ACC112 (cell line): ENCODE measurements at regions not wholly inside any gene's neighbourhood (a gene's known extent, or its start where the extent isn't known, plus 50 kb on each side); places are given as distances from the start of the nearest gene placed in this dataset.

ENCODE experiments used
- H2AFZ ChIP-seq: fragments of 200-600 bp; sonication (generic); one replicate; pipeline ENCODE4 v1.6.0; 2017; ENCODE audit warnings: antibody characterized with exemption, low read length; ENCODE audit not compliant: unreplicated experiment
- H3K27ac ChIP-seq: fragments of 200-600 bp; sonication (generic); 2 replicates; pipeline ENCODE4 v1.5.1; 2014; ENCODE audit warnings: low read depth, mild to moderate bottlenecking, antibody characterized with exemption, low read length, moderate library complexity
- H3K27me3 ChIP-seq: fragments of 200-600 bp; sonication (generic); 2 replicates; pipeline ENCODE4 v1.6.1; 2014; ENCODE audit warnings: mild to moderate bottlenecking, antibody characterized with exemption, low read length, moderate library complexity, mixed read lengths; ENCODE audit not compliant: insufficient read depth
- H3K36me3 ChIP-seq: fragments of 200-600 bp; sonication (generic); 2 replicates; pipeline ENCODE4 v1.6.1; 2016; ENCODE audit warnings: mild to moderate bottlenecking, antibody characterized with exemption, low read length, moderate library complexity, mixed read lengths; ENCODE audit not compliant: insufficient read depth
- H3K4me1 ChIP-seq: fragments of 200-600 bp; sonication (generic); one replicate; pipeline ENCODE4 v1.6.1; 2016; ENCODE audit warnings: low read length, mixed read lengths; ENCODE audit not compliant: insufficient read depth, unreplicated experiment, control insufficient read depth
- H3K4me3 ChIP-seq: fragments of 200-600 bp; sonication (generic); 2 replicates; pipeline ENCODE4 v1.5.1; 2014; ENCODE audit warnings: mild to moderate bottlenecking, low read depth, low read length
- H3K79me2 ChIP-seq: fragments of 200-600 bp; sonication (generic); one replicate; pipeline ENCODE4 v1.6.0; 2016; ENCODE audit warnings: low read length; ENCODE audit not compliant: control insufficient read depth, unreplicated experiment, insufficient read depth

- H3K4me3 ChIP-seq: no peak overlapping the region
- no peaks in the 10 kb centered on the region for H3K27me3 ChIP-seq
- H3K27ac ChIP-seq: no peak overlapping the region
- H2AFZ ChIP-seq: no peak overlapping the region
- no peaks in the 10 kb centered on the region for H3K79me2 ChIP-seq
- peaks cover 17% of the 10 kb centered on the region for H3K4me1 ChIP-seq
- no peaks in the 10 kb centered on the region for H3K36me3 ChIP-seq
Observed at GRCh38 chr10:34936061-34936460, 121.0 kb upstream of the PARD3 start.

GRCh38 chr10:34933676-34934075 is 118.6 kb upstream of the PARD3 start:
- H2AFZ ChIP-seq: peak overlapping the region; percentile 41
- H3K79me2 ChIP-seq: no peaks in the 10 kb centered on the region
- H3K27ac ChIP-seq: no peak overlapping the region
- H3K27me3 ChIP-seq: no peaks in the 10 kb centered on the region
- H3K4me3 ChIP-seq: peak overlapping the region; percentile 28
- no peaks in the 10 kb centered on the region for H3K36me3 ChIP-seq
- H3K4me1 ChIP-seq: peaks cover 17% of the 10 kb centered on the region

GRCh38 chr10:34932235-34932634 is 117.1 kb upstream of the PARD3 start:
- H2AFZ ChIP-seq: no peak overlapping the region
- peaks cover 8% of the 10 kb centered on the region for H3K4me1 ChIP-seq
- no peak overlapping the region for H3K27ac ChIP-seq
- H3K27me3 ChIP-seq: no peaks in the 10 kb centered on the region
- no peaks in the 10 kb centered on the region for H3K79me2 ChIP-seq
- no peaks in the 10 kb centered on the region for H3K36me3 ChIP-seq
- no peak overlapping the region for H3K4me3 ChIP-seq

- H3K36me3 ChIP-seq: no peaks in the 10 kb centered on the region
- H3K4me1 ChIP-seq: peaks cover 8% of the 10 kb centered on the region
- no peak overlapping the region for H3K4me3 ChIP-seq
- H3K27me3 ChIP-seq: no peaks in the 10 kb centered on the region
- H3K79me2 ChIP-seq: no peaks in the 10 kb centered on the region
- no peak overlapping the region for H2AFZ ChIP-seq
- H3K27ac ChIP-seq: no peak overlapping the region
Observed at GRCh38 chr10:34931216-34931615, 116.1 kb upstream of the PARD3 start.

- no peak overlapping the region for H2AFZ ChIP-seq
- no peaks in the 10 kb centered on the region for H3K4me1 ChIP-seq
Observed at GRCh38 chr10:34922138-34922537, 107.0 kb upstream of the PARD3 start.

DNA sequence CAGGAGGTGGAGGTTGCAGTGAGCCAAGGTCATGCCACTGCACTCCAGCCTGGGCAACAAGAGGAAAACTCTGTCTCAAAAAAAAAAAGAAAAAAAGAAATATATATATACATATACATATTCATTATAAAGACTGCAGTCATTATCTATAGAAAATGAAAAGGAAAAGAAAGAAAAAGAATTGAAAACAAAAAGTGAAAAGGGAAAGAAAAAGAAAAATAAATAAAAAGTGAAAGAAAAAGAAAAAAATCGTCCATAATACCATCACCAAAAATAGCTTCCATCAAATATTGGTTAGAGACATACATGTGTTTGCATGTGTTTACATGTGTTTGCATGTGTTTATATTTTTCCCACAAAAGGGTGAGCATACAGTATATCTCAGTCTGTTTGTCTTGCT is 105.5 kb upstream of the PARD3 start:
- H3K4me3 ChIP-seq: no peak overlapping the region
- H3K36me3 ChIP-seq: no peaks in the 10 kb centered on the region
- no peak overlapping the region for H3K27ac ChIP-seq
- H3K27me3 ChIP-seq: no peaks in the 10 kb centered on the region
- no peak overlapping the region for H2AFZ ChIP-seq
- H3K79me2 ChIP-seq: no peaks in the 10 kb centered on the region
- no peaks in the 10 kb centered on the region for H3K4me1 ChIP-seq

More at GRCh38 chr10:34922138-34922537, 107.0 kb upstream of the PARD3 start:
- H3K79me2 ChIP-seq: no peaks in the 10 kb centered on the region
- H3K27ac ChIP-seq: no peak overlapping the region
- H3K4me3 ChIP-seq: no peak overlapping the region
- no peaks in the 10 kb centered on the region for H3K36me3 ChIP-seq
- H3K27me3 ChIP-seq: no peaks in the 10 kb centered on the region

DNA sequence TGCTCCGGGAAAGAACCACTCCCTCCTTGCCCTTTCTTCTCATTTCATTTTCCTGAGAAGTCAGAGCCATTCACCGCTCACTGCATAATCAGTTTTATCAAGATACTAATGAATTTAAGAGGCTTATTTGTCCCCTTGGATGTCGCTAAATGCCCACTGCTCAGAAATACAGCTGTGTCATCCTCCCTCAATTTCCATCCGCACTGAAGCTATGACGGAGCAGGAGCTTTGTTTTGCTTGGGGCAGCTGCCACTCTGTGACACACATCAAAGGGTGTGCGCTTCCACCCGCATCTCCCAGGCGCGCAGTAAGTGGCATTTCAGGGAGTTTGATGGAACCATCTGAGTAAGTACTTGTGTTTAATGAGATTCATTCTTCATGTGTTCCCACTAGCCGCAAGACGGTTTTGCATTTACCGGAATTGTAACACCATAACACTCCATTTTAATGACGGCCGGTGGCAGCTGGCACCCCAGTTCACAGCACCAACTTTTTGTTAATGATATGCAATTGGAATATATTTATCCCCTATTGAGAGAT is 103.8 kb upstream of the PARD3 start:
- H2AFZ ChIP-seq: no peak overlapping the region
- H3K36me3 ChIP-seq: no peaks in the 10 kb centered on the region
- no peaks in the 10 kb centered on the region for H3K4me1 ChIP-seq
- no peak overlapping the region for H3K4me3 ChIP-seq
- H3K27me3 ChIP-seq: no peaks in the 10 kb centered on the region
- H3K79me2 ChIP-seq: no peaks in the 10 kb centered on the region
- no peak overlapping the region for H3K27ac ChIP-seq

- no peak overlapping the region for H3K4me3 ChIP-seq
- no peaks in the 10 kb centered on the region for H3K27me3 ChIP-seq
- no peaks in the 10 kb centered on the region for H3K79me2 ChIP-seq
- H3K36me3 ChIP-seq: no peaks in the 10 kb centered on the region
- no peak overlapping the region for H2AFZ ChIP-seq
- H3K4me1 ChIP-seq: no peaks in the 10 kb centered on the region
- H3K27ac ChIP-seq: no peak overlapping the region
Observed at GRCh38 chr10:34918060-34918775, 103.1 kb upstream of the PARD3 start.

DNA sequence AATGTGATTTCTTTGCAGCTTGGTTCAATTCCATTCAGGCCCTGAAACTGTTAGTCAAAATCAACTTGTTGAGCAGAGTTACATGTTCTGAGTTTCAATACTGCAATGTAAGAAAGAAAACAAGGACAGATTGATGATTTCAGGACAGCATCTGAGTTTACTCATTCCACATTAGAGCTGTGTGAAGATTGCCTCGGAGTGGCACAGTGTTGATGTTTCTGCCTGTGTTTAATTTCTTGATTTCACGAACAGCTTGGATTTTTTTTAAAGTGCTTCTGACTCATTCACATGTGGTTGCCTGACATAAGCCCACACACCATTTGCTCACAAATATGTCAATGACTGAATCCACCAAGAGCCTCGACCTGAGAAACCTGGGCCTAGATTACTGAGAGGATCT is 101.2 kb upstream of the PARD3 start:
- Histone ChIP-seq H3K4me3 (no peak overlapping the region), H3K36me3 (no peaks in the 10 kb centered on the region), H3K4me1 (no peaks in the 10 kb centered on the region), H3K27ac (no peak overlapping the region), H3K27me3 (no peaks in the 10 kb centered on the region), H2AFZ (no peak overlapping the region), H3K79me2 (no peaks in the 10 kb centered on the region)

DNA sequence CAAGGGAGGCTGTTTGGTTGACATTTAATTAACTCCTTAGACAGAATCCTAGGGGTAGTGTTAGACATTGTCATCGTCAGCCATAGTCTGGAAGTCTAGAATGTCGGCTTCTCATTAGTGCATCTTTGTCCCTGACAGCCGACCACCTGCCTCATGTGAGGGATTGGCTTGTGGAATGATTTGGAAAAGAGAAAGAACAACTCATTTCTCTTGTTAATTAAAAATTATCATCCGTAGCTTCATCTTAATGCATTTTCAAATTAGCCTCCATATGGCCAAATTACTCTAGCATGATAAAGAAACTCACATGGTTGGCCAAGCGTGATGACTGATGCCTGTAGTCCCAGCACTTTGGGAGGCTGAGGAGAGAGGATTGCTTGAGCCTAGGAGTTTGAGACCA is 97.7 kb upstream of the PARD3 start:
- H3K27ac ChIP-seq: no peak overlapping the region
- no peaks in the 10 kb centered on the region for H3K36me3 ChIP-seq
- H2AFZ ChIP-seq: no peak overlapping the region
- no peaks in the 10 kb centered on the region for H3K79me2 ChIP-seq
- no peak overlapping the region for H3K4me3 ChIP-seq
- peaks cover 13% of the 10 kb centered on the region for H3K4me1 ChIP-seq
- no peaks in the 10 kb centered on the region for H3K27me3 ChIP-seq

GRCh38 chr10:34911661-34912205 is 96.6 kb upstream of the PARD3 start:
- Histone ChIP-seq H3K4me3 (no peak overlapping the region), H3K27me3 (no peaks in the 10 kb centered on the region), H3K4me1 (peaks cover 15% of the 10 kb centered on the region), H3K36me3 (no peaks in the 10 kb centered on the region), H3K27ac (no peak overlapping the region), H3K79me2 (no peaks in the 10 kb centered on the region), H2AFZ (no peak overlapping the region)
